Osteoblast (primary cell): ENCODE measurements at regions not wholly inside any gene's neighbourhood (a gene's known extent, or its start where the extent isn't known, plus 50 kb on each side); places are given as distances from the start of the nearest gene placed in this dataset.

Source experiments
- DNase-seq: peaks from one replicate; pipeline ENCODE4 v3.0.0; 2011; ENCODE audit warnings: low spot score, mixed read lengths; ENCODE audit not compliant: insufficient read length; ENCODE audit errors: missing footprints
- H2AFZ ChIP-seq: 2 replicates; pipeline ENCODE4 v1.6.0; 2011; ENCODE audit warnings: mild to moderate bottlenecking, low read length
- H3K27ac ChIP-seq: 2 replicates; pipeline ENCODE4 v1.5.1; 2011; ENCODE audit warnings: mild to moderate bottlenecking, low read depth, low read length, moderate library complexity
- H3K27me3 ChIP-seq: 2 replicates; pipeline ENCODE4 v1.6.0; 2012; ENCODE audit warnings: mild to moderate bottlenecking, control low read depth, inconsistent platforms, low read length, moderate library complexity; ENCODE audit not compliant: insufficient read depth
- H3K36me3 ChIP-seq: 2 replicates; pipeline ENCODE4 v1.5.1; 2011; ENCODE audit warnings: mild to moderate bottlenecking, low read length, control low read depth, moderate library complexity; ENCODE audit not compliant: insufficient read depth
- H3K4me1 ChIP-seq: 2 replicates; pipeline ENCODE4 v1.5.1; 2011; ENCODE audit warnings: mild to moderate bottlenecking, low read length, control low read depth, moderate library complexity; ENCODE audit not compliant: insufficient read depth
- H3K4me2 ChIP-seq: 2 replicates; pipeline ENCODE4 v1.6.0; 2011; ENCODE audit warnings: mild to moderate bottlenecking, low read length; ENCODE audit not compliant: insufficient read depth
- H3K4me3 ChIP-seq: fragments of 200-600 bp; sonication (generic); 3 replicates; pipeline ENCODE4 v1.5.1; 2012; ENCODE audit warnings: mild to moderate bottlenecking, low read length, inconsistent platforms; ENCODE audit not compliant: insufficient read depth
- H3K79me2 ChIP-seq: 2 replicates; pipeline ENCODE4 v1.6.0; 2012; ENCODE audit warnings: mild to moderate bottlenecking, low read length, control low read depth, inconsistent platforms; ENCODE audit not compliant: insufficient read depth
- H3K9me3 ChIP-seq: 2 replicates; pipeline ENCODE4 v1.5.1; 2011; ENCODE audit warnings: low read depth, low read length, control low read depth
- H4K20me1 ChIP-seq: 2 replicates; pipeline ENCODE4 v1.6.0; 2012; ENCODE audit warnings: mild to moderate bottlenecking, low read length, control low read depth; ENCODE audit not compliant: insufficient read depth
- CTCF ChIP-seq: IDR thresholded peaks from 2 replicates; pipeline ENCODE4 v1.5.1; 2011; ENCODE audit warnings: mild to moderate bottlenecking, low read depth, low read length, moderate library complexity; ENCODE audit errors: extremely low read depth

DNA sequence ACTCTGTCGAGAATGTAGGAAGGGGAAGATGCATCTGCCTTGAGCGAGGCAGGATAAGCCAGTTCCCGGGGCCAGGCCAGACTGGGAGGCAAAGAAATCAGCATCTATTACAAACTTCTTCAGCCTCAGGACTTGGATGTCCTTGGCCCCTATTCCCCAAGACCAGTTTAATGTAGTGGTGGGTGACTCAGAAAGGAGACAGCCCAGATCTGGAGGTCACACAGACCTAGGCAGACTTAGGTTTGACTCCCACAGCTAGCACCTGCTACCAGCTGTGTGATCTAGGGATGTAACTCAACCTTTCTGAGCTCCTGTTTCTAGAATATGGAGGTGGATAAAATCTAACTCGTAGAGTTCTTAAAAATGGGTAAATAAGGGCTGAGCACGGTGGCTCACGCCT, 409.5 kb upstream of the PROK2 start:
- H3K4me2 ChIP-seq: no peak overlapping the region
- H4K20me1 ChIP-seq: no peaks in the 10 kb centered on the region
- TF ChIP-seq CTCF: no peak
- no peaks in the 10 kb centered on the region for H3K36me3 ChIP-seq
- no peaks in the 10 kb centered on the region for H3K27me3 ChIP-seq
- DNase-seq: no peak
- H2AFZ ChIP-seq: peak overlapping the region; percentile 11
- no peaks in the 10 kb centered on the region for H3K4me1 ChIP-seq
- H3K9me3 ChIP-seq: peaks cover 3% of the 10 kb centered on the region
- no peaks in the 10 kb centered on the region for H3K79me2 ChIP-seq
- H3K27ac ChIP-seq: no peak overlapping the region
- no peak overlapping the region for H3K4me3 ChIP-seq

DNA sequence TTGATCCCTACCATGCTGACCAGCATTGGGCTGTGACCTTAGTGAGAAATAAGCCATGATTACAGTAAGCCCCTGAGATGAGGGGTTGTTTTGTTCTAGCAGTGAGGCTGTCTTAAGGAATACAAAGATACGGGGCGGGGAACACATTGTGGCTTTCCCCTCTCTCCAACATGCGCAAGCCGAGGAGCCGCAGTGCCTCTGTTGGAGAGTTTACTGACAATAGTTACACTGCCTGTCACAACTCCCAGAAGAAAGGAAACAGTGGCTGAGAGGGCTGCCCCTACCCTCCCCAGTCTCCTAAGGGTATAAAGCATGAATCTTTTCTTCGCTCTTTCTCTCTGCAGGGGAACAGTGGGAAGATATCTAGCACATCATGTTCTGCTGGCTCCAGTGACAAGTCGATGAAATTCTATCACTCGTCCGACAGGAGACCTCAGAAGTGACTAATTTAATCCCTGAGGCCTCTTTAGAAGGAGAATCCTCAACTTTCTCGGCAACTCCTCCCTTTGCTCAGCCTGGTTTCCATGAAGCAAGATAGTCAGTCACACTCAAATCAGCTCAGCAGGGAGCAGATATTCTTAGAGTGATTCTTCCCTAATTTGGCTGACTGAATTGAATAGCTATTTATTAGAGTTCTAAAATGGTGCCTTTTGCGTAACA, 409.0 kb upstream of the PROK2 start:
- TF ChIP-seq CTCF: no peak

GRCh38 chr3:72192572-72192971, 407.6 kb upstream of the PROK2 start:
- peaks cover 3% of the 10 kb centered on the region for H3K9me3 ChIP-seq
- H4K20me1 ChIP-seq: no peaks in the 10 kb centered on the region
- no peak overlapping the region for H2AFZ ChIP-seq
- no peaks in the 10 kb centered on the region for H3K27me3 ChIP-seq
- H3K79me2 ChIP-seq: no peaks in the 10 kb centered on the region
- H3K36me3 ChIP-seq: no peaks in the 10 kb centered on the region
- DNase-seq: no peak
- no peak for TF ChIP-seq CTCF
- H3K4me3 ChIP-seq: no peak overlapping the region
- no peak overlapping the region for H3K4me2 ChIP-seq
- H3K4me1 ChIP-seq: no peaks in the 10 kb centered on the region
- H3K27ac ChIP-seq: no peak overlapping the region

More for the DNA sequence above, 409.0 kb upstream of the PROK2 start:
- Histone ChIP-seq H3K4me2 (no peak overlapping the region), H3K27ac (no peak overlapping the region), H3K9me3 (peaks cover 3% of the 10 kb centered on the region), H4K20me1 (no peaks in the 10 kb centered on the region), H3K4me1 (no peaks in the 10 kb centered on the region), H2AFZ (peak overlapping the region; percentile 11), H3K36me3 (no peaks in the 10 kb centered on the region), H3K4me3 (no peak overlapping the region), H3K27me3 (no peaks in the 10 kb centered on the region), H3K79me2 (no peaks in the 10 kb centered on the region)
- no peak for DNase-seq

DNA sequence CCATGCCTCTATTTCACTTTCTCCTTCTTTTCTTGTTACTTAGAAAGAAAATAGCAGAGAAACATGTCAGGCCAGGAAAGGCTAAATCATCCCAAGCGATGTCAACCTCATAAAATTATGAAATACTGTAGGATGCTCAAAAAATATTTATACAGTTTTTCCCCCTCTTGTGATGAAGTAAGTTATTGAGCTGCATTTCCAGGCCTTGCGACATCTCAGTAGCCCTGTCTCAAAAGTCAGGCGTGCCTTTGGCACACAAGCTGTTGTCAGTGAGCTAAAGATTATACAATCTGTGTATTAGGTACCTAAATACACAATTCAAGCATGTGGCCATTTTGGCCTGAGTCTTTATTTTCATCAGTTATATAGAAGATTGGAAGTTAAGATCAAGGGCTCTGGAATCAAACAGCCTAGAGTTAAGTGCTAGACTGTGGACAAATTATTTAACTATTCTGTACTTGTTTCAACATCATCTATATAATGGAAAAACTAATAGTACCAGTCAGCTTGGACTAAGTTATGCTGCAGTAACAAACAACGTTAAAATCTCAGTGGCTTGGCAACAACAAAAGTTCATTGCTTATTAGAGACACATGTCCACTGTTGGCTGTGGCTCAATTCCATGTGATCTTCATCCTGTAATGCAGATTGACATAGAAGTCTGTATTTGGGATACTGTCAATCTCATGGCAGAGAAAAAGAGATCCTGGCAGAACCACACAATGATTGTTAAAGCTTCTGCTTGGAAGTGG, 406.4 kb upstream of the PROK2 start:
- H3K4me3 ChIP-seq: no peak overlapping the region

More for the DNA sequence above, 406.4 kb upstream of the PROK2 start:
- no peak for DNase-seq
- TF ChIP-seq CTCF: no peak
- Histone ChIP-seq H3K27ac (no peak overlapping the region), H3K27me3 (no peaks in the 10 kb centered on the region), H3K9me3 (peaks cover 3% of the 10 kb centered on the region), H4K20me1 (no peaks in the 10 kb centered on the region), H3K36me3 (no peaks in the 10 kb centered on the region), H2AFZ (no peak overlapping the region), H3K4me2 (no peak overlapping the region), H3K4me1 (peaks cover 7% of the 10 kb centered on the region), H3K79me2 (no peaks in the 10 kb centered on the region)
